ENCODE measurements at regions not wholly inside any gene's neighbourhood (a gene's known extent, or its start where the extent isn't known, plus 50 kb on each side); places are given as distances from the start of the nearest gene placed in this dataset.

- Histone ChIP-seq H3K36me3 (no peaks in the 10 kb centered on the region), H3K27ac (no peak overlapping the region), H3K9me3 (no peaks in the 10 kb centered on the region), H3K4me1 (no peaks in the 10 kb centered on the region), H3K4me3 (no peak overlapping the region), H3K27me3 (no peaks in the 10 kb centered on the region)
- DNase-seq (no peak), ATAC-seq (no peak)
- no peak for TF ChIP-seq POLR2A (IDR thresholded peaks at IDR 0.05)
- no peak for TF ChIP-seq CTCF (IDR thresholded peaks at IDR 0.05)
- intact Hi-C loops (cut with DNase I), result no loop called here
- WGBS (ENCODE audit: insufficient coverage, low coverage, low lambda C conversion rate, missing lambda C conversion rate), result no CpG with 5 or more reads among the region's 1 CpG
These were observed 770.7 kb upstream of the SLC8A1 start for GRCh38 chr2:41222593-41222992.

GRCh38 chr2:41234093-41234492 lies 782.2 kb upstream of the SLC8A1 start:
- Histone ChIP-seq H3K4me3 (no peak overlapping the region), H3K9me3 (no peaks in the 10 kb centered on the region), H3K36me3 (no peaks in the 10 kb centered on the region), H3K4me1 (no peaks in the 10 kb centered on the region), H3K27me3 (no peaks in the 10 kb centered on the region), H3K27ac (no peak overlapping the region)
- TF ChIP-seq POLR2A (IDR thresholded peaks at IDR 0.05) (no peak), CTCF (IDR thresholded peaks at IDR 0.05) (no peak)
- DNase-seq (no peak), ATAC-seq (no peak)
- intact Hi-C loops (cut with DNase I), result no loop called here
- WGBS (ENCODE audit: insufficient coverage, low coverage, low lambda C conversion rate, missing lambda C conversion rate), result 63% methylated on average over 1 of the region's 1 CpG

- H3K9me3 ChIP-seq, result no peaks in the 10 kb centered on the region
- H3K4me3 ChIP-seq, result no peak overlapping the region
- ATAC-seq, result no peak
- DNase-seq, result no peak
- intact Hi-C loops (cut with DNase I), result no loop called here
- no peaks in the 10 kb centered on the region for H3K36me3 ChIP-seq
- no peaks in the 10 kb centered on the region for H3K4me1 ChIP-seq
- WGBS (ENCODE audit: insufficient coverage, low coverage, low lambda C conversion rate, missing lambda C conversion rate), result 67% methylated on average over 1 of the region's 4 CpGs
- H3K27me3 ChIP-seq, result no peaks in the 10 kb centered on the region
- no peak for TF ChIP-seq CTCF (IDR thresholded peaks at IDR 0.05)
- no peak for TF ChIP-seq POLR2A (IDR thresholded peaks at IDR 0.05)
- H3K27ac ChIP-seq, result no peak overlapping the region
These were observed 789.6 kb upstream of the SLC8A1 start for GRCh38 chr2:41241325-41242000.

- DNase-seq (no peak), ATAC-seq (no peak)
- 44% methylated on average over 3 of the region's 4 CpGs for WGBS (ENCODE audit: insufficient coverage, low coverage, low lambda C conversion rate, missing lambda C conversion rate)
- Histone ChIP-seq H3K36me3 (no peaks in the 10 kb centered on the region), H3K27ac (no peak overlapping the region), H3K4me3 (no peak overlapping the region), H3K27me3 (no peaks in the 10 kb centered on the region), H3K4me1 (no peaks in the 10 kb centered on the region), H3K9me3 (no peaks in the 10 kb centered on the region)
- TF ChIP-seq POLR2A (IDR thresholded peaks at IDR 0.05) (no peak), CTCF (IDR thresholded peaks at IDR 0.05) (no peak)
- intact Hi-C loops (cut with DNase I), result no loop called here
These were observed 790.1 kb upstream of the SLC8A1 start for GRCh38 chr2:41242001-41242331.
